Heart right ventricle (tissue), 16 donors: ENCODE measurements at regions not wholly inside any gene's neighbourhood (a gene's known extent, or its start where the extent isn't known, plus 50 kb on each side); places are given as distances from the start of the nearest gene placed in this dataset.
A peak's percentile ranks its signal among the peaks of the same experiment; 100 is the strongest.

Experiments
- ATAC-seq, 8 donors: fragments of 200-7000 bp; cut with Tn5 transposase; one replicate each; pipeline ENCODE4 v1.9.1; 2020; ENCODE audit warnings: mild to moderate bottlenecking in 8 of 8, moderate library complexity in 8 of 8, moderate number of reproducible peaks in 1 of 8
- DNase-seq, 2 donors: peaks; one replicate each; pipeline ENCODE4 v3.0.0-alpha.2; 2020
- H3K27ac ChIP-seq, 10 donors: fragments of 200-600 bp; sonication (generic) in 2 of 10; one replicate each; pipeline versions ENCODE4 v1.5.0 to v1.8.0; 2020 to 2022; ENCODE audit warnings: mild to moderate bottlenecking in 3 of 10
- H3K27me3 ChIP-seq, 7 donors: fragments of 200-600 bp; one replicate each; pipeline ENCODE4 v1.8.0; 2021 to 2022; ENCODE audit warnings: mild to moderate bottlenecking in 2 of 7
- H3K36me3 ChIP-seq, 9 donors: fragments of 200-600 bp; sonication (generic) in 1 of 9; one replicate each; pipeline versions ENCODE4 v1.5.0 to v1.8.0; 2020 to 2022; ENCODE audit warnings: mild to moderate bottlenecking in 2 of 9
- H3K4me1 ChIP-seq, 9 donors: fragments of 200-600 bp; sonication (generic) in 1 of 9; one replicate each; pipeline versions ENCODE4 v1.5.0 to v1.8.0; 2020 to 2022; ENCODE audit warnings: mild to moderate bottlenecking in 4 of 9
- H3K4me3 ChIP-seq, 10 donors: fragments of 200-600 bp; sonication (generic) in 2 of 10; one replicate each; pipeline versions ENCODE4 v1.5.0 to v1.8.0; 2020 to 2022; ENCODE audit warnings: mild to moderate bottlenecking in 7 of 10, moderate library complexity in 2 of 10
- H3K9me3 ChIP-seq, 11 donors: fragments of 200-600 bp in 10 of 11; sonication (generic) in 2 of 11; one replicate each; pipeline versions ENCODE4 v1.5.0 to v1.8.0; 2013 to 2022; ENCODE audit warnings: mild to moderate bottlenecking in 2 of 11, control low read depth in 1 of 11, moderate library complexity in 1 of 11
- CTCF ChIP-seq, 9 donors: fragments of 200-600 bp; sonication (generic) in 2 of 9; IDR thresholded peaks; one replicate each; pipeline versions ENCODE4 v1.5.0 to v1.8.0; 2021 to 2022; ENCODE audit warnings: antibody characterized with exemption in 9 of 9, mild to moderate bottlenecking in 5 of 9, moderate library complexity in 1 of 9
- WGBS, 2 donors: extraction: QIAGEN DNeasy Blood & Tissue Kit; methylation state at CpG; one replicate each; pipeline ENCODE4 v1.1.7; 2013; ENCODE audit warnings: inconsistent platforms in 1 of 2; 5-methylcytosine and 5-hydroxymethylcytosine counted together
- intact Hi-C, 10 donors: fragments of 100-400 bp; cut with DNase I; formaldehyde crosslinking; loops; one replicate each; pipeline versions ENCODE4 v1.11.1 to v1.14.2; 2022
- donor health status: Arrhythmogenic right ventricular cardiomyopathy.
- donor health status: ischemic (EF 13 %, LVEDD 7.1; RV severe dilation, severe dysfunction).
- donor health status: healthy with polysubstance abuse.
- donor health status: DM: no; HTN: yes; CAD: no.
- donor health status: DM: no; HTN: no; CAD: no.
- donor health status: ischemic (EF 25% LVEDD 6.9; RV normal size, moderate dysfunction).
- donor health status: ischemic (EF 25% LVEDD 5.7; RV mildly dilated, moderate dysfunction).
- donor health status: healthy.
- donor health status: DM: yes; HTN: yes; CAD: no.
- donor health status: Ischemic cardiomyopathy.
- donor health status: ischemic (EF 35%, LVEDD 5.7; RV mildly dilated, moderate dysfunction).
- donor health status: nonischemic (EF 11% LVEDD 7.7; RV severe dilation, severe dysfunction).
- donor health status: DM: yes; HTN: yes; CAD: no.
- donor health status: PGD.
- donor health status: ischemic (EF 29% LVEDD 5.4; RV normal size, mild dysfunction).
- donor health status: nonischemic (EF 23%, LVEDD 6.1; RV moderate dilation, normal function).

- no peak for DNase-seq
- H3K9me3 ChIP-seq: no peaks in the 10 kb centered on the region
- no peak overlapping the region for H3K27ac ChIP-seq
- TF ChIP-seq CTCF (IDR thresholded peaks at IDR 0.05): no peak
- H3K27me3 ChIP-seq: peaks cover 0 to 4% (median 0%) of the 10 kb centered on the region in 7 donors
- 68 to 85% methylated on average over 5 of the region's 5 CpGs for WGBS, 2 donors
- no peaks in the 10 kb centered on the region for H3K36me3 ChIP-seq
- intact Hi-C loops: no loop called here
- H3K4me3 ChIP-seq: no peak overlapping the region
- no peak for ATAC-seq
- H3K4me1 ChIP-seq: no peaks in the 10 kb centered on the region
Measured at GRCh38 chr6:1123386-1124375, 188.2 kb upstream of the FOXQ1 start.

GRCh38 chr6:1122083-1122482 lies 189.8 kb upstream of the FOXQ1 start:
- no peak for TF ChIP-seq CTCF (IDR thresholded peaks at IDR 0.05)
- WGBS, 2 donors: 86 to 92% methylated on average over 4 of the region's 4 CpGs
- no peak overlapping the region for H3K4me3 ChIP-seq
- no peaks in the 10 kb centered on the region for H3K4me1 ChIP-seq
- no peaks in the 10 kb centered on the region for H3K9me3 ChIP-seq
- DNase-seq (no peak), ATAC-seq (no peak)
- intact Hi-C loops: no loop called here
- H3K27me3 ChIP-seq: peaks cover 0 to 6% (median 0%) of the 10 kb centered on the region in 7 donors
- no peak overlapping the region for H3K27ac ChIP-seq
- H3K36me3 ChIP-seq: no peaks in the 10 kb centered on the region

GRCh38 chr6:1118287-1118647 lies 193.6 kb upstream of the FOXQ1 start:
- intact Hi-C loops: loop anchor here in 1 of 10 donors (10.0 kb wide), 1 partner anchor 267 kb away; the partner anchor contains the start of gene FOXF2
- H3K4me1 ChIP-seq: no peaks in the 10 kb centered on the region
- no peaks in the 10 kb centered on the region for H3K9me3 ChIP-seq
- ATAC-seq: peak in 3 of 8 donors; percentile 20 to 58 (median 34)
- H3K36me3 ChIP-seq: no peaks in the 10 kb centered on the region
- TF ChIP-seq CTCF (IDR thresholded peaks at IDR 0.05): no peak
- peaks cover 0 to 10% (median 0%) of the 10 kb centered on the region in 7 donors for H3K27me3 ChIP-seq
- DNase-seq: no peak
- WGBS, 2 donors: 51 to 64% methylated on average over 2 of the region's 2 CpGs
- H3K4me3 ChIP-seq: no peak overlapping the region
- no peak overlapping the region for H3K27ac ChIP-seq

- H3K27ac ChIP-seq: no peak overlapping the region
- intact Hi-C loops: loop anchor here in 1 of 10 donors (10.0 kb wide), 1 partner anchor 267 kb away; the partner anchor contains the start of gene FOXF2
- no peaks in the 10 kb centered on the region for H3K36me3 ChIP-seq
- no peaks in the 10 kb centered on the region for H3K4me1 ChIP-seq
- TF ChIP-seq CTCF (IDR thresholded peaks at IDR 0.05): no peak
- no peaks in the 10 kb centered on the region for H3K9me3 ChIP-seq
- H3K27me3 ChIP-seq: peaks cover 0 to 14% (median 0%) of the 10 kb centered on the region in 7 donors
- ATAC-seq (peak in 2 of 8 donors; percentile 41 to 42), DNase-seq (no peak)
- H3K4me3 ChIP-seq: no peak overlapping the region
- WGBS, 2 donors: 55 to 69% methylated on average over 6 of the region's 6 CpGs
Measured at GRCh38 chr6:1117530-1118286, 194.2 kb upstream of the FOXQ1 start.
